KMS-11 (cell line): ENCODE measurements at regions not wholly inside any gene's neighbourhood (a gene's known extent, or its start where the extent isn't known, plus 50 kb on each side); places are given as distances from the start of the nearest gene placed in this dataset.

Experiments
- H2AFZ ChIP-seq: fragments of 200-600 bp; sonication (generic); 2 replicates; pipeline ENCODE4 v1.6.1; 2016; ENCODE audit warnings: antibody characterized with exemption, mixed run types, low read depth
- H3K27ac ChIP-seq: fragments of 200-600 bp; sonication (generic); 2 replicates; pipeline ENCODE4 v1.6.1; 2016; ENCODE audit warnings: mild to moderate bottlenecking, mixed run types
- H3K27me3 ChIP-seq: fragments of 200-600 bp; sonication (generic); 2 replicates; pipeline ENCODE4 v1.6.1; 2017; ENCODE audit warnings: mild to moderate bottlenecking, low read depth, mixed run types, moderate library complexity; ENCODE audit not compliant: insufficient read depth
- H3K36me3 ChIP-seq: fragments of 200-600 bp; sonication (generic); 2 replicates; pipeline ENCODE4 v1.6.1; 2017; ENCODE audit warnings: mild to moderate bottlenecking, mixed run types; ENCODE audit not compliant: insufficient read depth
- H3K4me1 ChIP-seq: fragments of 200-600 bp; sonication (generic); 2 replicates; pipeline ENCODE4 v1.6.1; 2016; ENCODE audit warnings: mild to moderate bottlenecking, low read depth, mixed run types; ENCODE audit not compliant: poor library complexity, severe bottlenecking
- H3K4me2 ChIP-seq: fragments of 200-600 bp; sonication (generic); 2 replicates; pipeline ENCODE4 v1.7.0; 2016; ENCODE audit warnings: mild to moderate bottlenecking, mixed run types
- H3K4me3 ChIP-seq: fragments of 200-600 bp; sonication (generic); IDR thresholded peaks from 2 replicates; pipeline ENCODE4 v1.6.1; 2017; ENCODE audit warnings: low read depth, low read length, mixed read lengths; ENCODE audit not compliant: insufficient read depth
- H3K79me2 ChIP-seq: fragments of 200-600 bp; sonication (generic); 2 replicates; pipeline ENCODE4 v1.6.1; 2016; ENCODE audit warnings: low read depth, mixed run types; ENCODE audit not compliant: insufficient read depth
- H3K9ac ChIP-seq: fragments of 200-600 bp; sonication (generic); 2 replicates; pipeline ENCODE4 v1.6.1; 2016; ENCODE audit warnings: mild to moderate bottlenecking, mixed run types
- H4K20me1 ChIP-seq: fragments of 200-600 bp; sonication (generic); 2 replicates; pipeline ENCODE4 v1.6.1; 2016; ENCODE audit warnings: mild to moderate bottlenecking, mixed run types; ENCODE audit not compliant: insufficient read depth
- TF ChIP-seq, protein P1 (sequence below): fragments of 200-600 bp; sonication (generic); conservative IDR thresholded peaks from 2 replicates; pipeline ENCODE4 v1.6.1; 2017; ENCODE audit warnings: low read depth, mild to moderate bottlenecking, antibody characterized with exemption, low read length, moderate library complexity, mixed read lengths

GRCh38 chr5:105953616-105954015 is 1717.1 kb downstream of the EFNA5 start:
- TF ChIP-seq, protein P1, sequence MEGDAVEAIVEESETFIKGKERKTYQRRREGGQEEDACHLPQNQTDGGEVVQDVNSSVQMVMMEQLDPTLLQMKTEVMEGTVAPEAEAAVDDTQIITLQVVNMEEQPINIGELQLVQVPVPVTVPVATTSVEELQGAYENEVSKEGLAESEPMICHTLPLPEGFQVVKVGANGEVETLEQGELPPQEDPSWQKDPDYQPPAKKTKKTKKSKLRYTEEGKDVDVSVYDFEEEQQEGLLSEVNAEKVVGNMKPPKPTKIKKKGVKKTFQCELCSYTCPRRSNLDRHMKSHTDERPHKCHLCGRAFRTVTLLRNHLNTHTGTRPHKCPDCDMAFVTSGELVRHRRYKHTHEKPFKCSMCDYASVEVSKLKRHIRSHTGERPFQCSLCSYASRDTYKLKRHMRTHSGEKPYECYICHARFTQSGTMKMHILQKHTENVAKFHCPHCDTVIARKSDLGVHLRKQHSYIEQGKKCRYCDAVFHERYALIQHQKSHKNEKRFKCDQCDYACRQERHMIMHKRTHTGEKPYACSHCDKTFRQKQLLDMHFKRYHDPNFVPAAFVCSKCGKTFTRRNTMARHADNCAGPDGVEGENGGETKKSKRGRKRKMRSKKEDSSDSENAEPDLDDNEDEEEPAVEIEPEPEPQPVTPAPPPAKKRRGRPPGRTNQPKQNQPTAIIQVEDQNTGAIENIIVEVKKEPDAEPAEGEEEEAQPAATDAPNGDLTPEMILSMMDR = no peak

DNA sequence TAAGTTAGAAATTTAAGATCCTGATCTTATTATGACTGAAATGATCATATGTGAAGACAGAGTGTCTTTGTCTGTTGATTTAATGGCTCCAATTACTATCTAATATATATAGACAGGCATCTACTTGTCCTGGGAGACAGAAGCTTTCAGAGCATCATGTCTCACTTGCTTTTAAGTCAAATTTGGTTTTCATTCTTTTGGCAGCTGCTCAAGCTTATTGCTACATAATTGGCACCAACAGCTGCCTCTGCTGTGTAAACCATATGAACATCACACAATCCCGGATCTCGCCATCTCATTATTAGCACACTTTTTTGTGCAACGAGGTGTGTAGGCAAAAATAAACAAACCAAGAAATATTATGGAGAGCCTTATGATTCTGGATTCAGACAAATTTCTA is 1717.9 kb downstream of the EFNA5 start:
- Histone ChIP-seq H3K4me2 (no peak overlapping the region), H3K27ac (no peak overlapping the region), H3K79me2 (no peaks in the 10 kb centered on the region), H3K36me3 (no peaks in the 10 kb centered on the region), H3K9ac (no peak overlapping the region), H4K20me1 (no peaks in the 10 kb centered on the region), H3K4me3 (no peak overlapping the region), H3K4me1 (no peaks in the 10 kb centered on the region), H3K27me3 (no peaks in the 10 kb centered on the region), H2AFZ (no peak overlapping the region)
- TF ChIP-seq, protein P1 = no peak

More at GRCh38 chr5:105953616-105954015, 1717.1 kb downstream of the EFNA5 start:
- Histone ChIP-seq H3K4me1 (no peaks in the 10 kb centered on the region), H3K4me3 (no peak overlapping the region), H3K27me3 (no peaks in the 10 kb centered on the region), H2AFZ (no peak overlapping the region), H3K79me2 (no peaks in the 10 kb centered on the region), H3K27ac (no peak overlapping the region), H3K36me3 (no peaks in the 10 kb centered on the region), H3K4me2 (no peak overlapping the region), H3K9ac (no peak overlapping the region), H4K20me1 (no peaks in the 10 kb centered on the region)

DNA sequence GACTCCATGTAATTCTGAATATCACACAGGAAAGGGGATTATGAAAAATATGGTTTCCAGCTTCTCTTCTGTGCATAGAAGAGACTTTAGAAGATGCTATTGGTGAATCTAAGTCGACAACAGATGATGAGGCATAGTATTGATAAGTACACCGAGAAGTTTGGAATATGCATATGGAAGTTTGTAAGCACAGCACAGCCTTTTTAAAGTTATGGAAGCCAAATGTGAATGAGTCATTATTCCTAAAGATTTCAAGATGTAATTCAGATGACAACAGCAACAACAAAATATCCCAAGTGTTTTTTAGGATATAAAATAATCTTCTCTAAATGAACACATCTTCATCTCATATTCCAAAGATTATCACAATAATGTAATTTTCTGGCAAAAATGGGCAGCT is 1723.3 kb downstream of the EFNA5 start:
- no peaks in the 10 kb centered on the region for H3K36me3 ChIP-seq
- no peak overlapping the region for H3K4me3 ChIP-seq
- H3K4me1 ChIP-seq = no peaks in the 10 kb centered on the region
- no peak overlapping the region for H3K9ac ChIP-seq
- no peaks in the 10 kb centered on the region for H3K79me2 ChIP-seq
- TF ChIP-seq, protein P1 = no peak
- H3K4me2 ChIP-seq = no peak overlapping the region
- H3K27me3 ChIP-seq = no peaks in the 10 kb centered on the region
- no peak overlapping the region for H2AFZ ChIP-seq
- no peaks in the 10 kb centered on the region for H4K20me1 ChIP-seq
- H3K27ac ChIP-seq = no peak overlapping the region

DNA sequence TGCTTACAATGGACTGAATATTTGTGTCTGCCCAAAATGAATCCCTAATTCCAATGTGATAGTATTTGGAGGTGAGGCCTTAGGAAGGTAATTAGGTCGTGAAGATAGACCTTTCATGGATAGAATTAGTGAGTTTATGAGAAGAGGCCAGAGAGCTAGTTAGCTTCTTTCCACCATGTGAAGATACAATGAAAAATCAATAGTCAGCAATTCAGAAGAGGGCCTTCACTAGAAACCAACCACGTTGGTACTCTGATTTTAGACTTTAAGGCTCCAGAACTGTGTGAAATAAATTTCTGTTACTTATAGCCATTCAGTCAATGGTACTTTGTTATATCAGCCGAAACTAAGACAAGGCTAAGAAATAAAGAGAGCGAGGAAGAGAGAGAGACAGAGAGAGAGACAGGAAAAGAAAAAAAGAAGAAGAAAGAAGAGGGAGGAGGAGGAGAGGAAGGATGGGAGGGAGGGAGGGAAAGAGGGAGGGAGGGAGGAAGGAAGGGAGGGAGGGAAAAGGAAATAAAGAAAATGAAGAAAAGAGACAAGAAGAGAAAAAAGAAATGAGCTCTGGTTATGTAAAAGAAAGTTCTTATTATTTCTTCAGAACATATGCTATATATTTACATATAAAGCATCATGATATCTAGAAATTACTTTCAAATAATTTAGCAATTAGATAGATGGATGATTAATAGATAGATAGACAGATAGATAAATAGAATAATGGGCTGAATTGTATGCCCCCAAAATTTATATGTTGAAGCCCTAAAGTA is 1725.3 kb downstream of the EFNA5 start:
- Histone ChIP-seq H3K27ac (no peak overlapping the region), H3K4me2 (no peak overlapping the region), H3K79me2 (no peaks in the 10 kb centered on the region), H2AFZ (no peak overlapping the region), H4K20me1 (no peaks in the 10 kb centered on the region), H3K9ac (no peak overlapping the region), H3K4me3 (no peak overlapping the region), H3K4me1 (no peaks in the 10 kb centered on the region), H3K27me3 (no peaks in the 10 kb centered on the region), H3K36me3 (no peaks in the 10 kb centered on the region)
- TF ChIP-seq, protein P1 = no peak
